Mammary epithelial cell (primary cell): ENCODE measurements at regions not wholly inside any gene's neighbourhood (a gene's known extent, or its start where the extent isn't known, plus 50 kb on each side); places are given as distances from the start of the nearest gene placed in this dataset.

ENCODE experiments used
- CTCF ChIP-seq, 2 donors: IDR thresholded peaks in 1 of 2; conservative IDR thresholded peaks in 1 of 2; 2 replicates each; pipeline ENCODE4 v1.5.1; 2011 to 2012; ENCODE audit warnings: inconsistent platforms in 2 of 2, low read length in 2 of 2, mild to moderate bottlenecking in 2 of 2, control low read depth in 1 of 2, low read depth in 1 of 2; ENCODE audit not compliant: insufficient read depth in 1 of 2; ENCODE audit errors: extremely low read depth in 1 of 2
- EZH2 ChIP-seq: IDR thresholded peaks from 2 replicates; pipeline ENCODE4 v1.6.1; 2012; ENCODE audit warnings: low read length, inconsistent platforms, borderline replicate concordance

GRCh38 chr3:107897471-107898061 lies 193.3 kb downstream of the CD47 start:
- TF ChIP-seq CTCF (conservative IDR thresholded peaks at IDR 0.05 in 1 of 2, IDR thresholded peaks at IDR 0.05 in 1 of 2; ENCODE audit: extremely low read depth in 1 of 2, insufficient read depth in 1 of 2, low read depth in 1 of 2, low read length in 2 of 2) (no peak), EZH2 (no peak)
